ENCODE measurements at regions not wholly inside any gene's neighbourhood (a gene's known extent, or its start where the extent isn't known, plus 50 kb on each side); places are given as distances from the start of the nearest gene placed in this dataset.

GRCh38 chr2:120926463-120927264 is 191.0 kb downstream of the GLI2 start:
- no peaks in the 10 kb centered on the region for H3K9me2 ChIP-seq (ENCODE audit: insufficient read depth)
- RAD21 ChIA-PET (ENCODE audit: low non-redundant PET in 1 of 2, low total read pairs in 2 of 2, uncharacterized antibody in 2 of 2, unreplicated experiment in 2 of 2) = no interaction called here
- TF ChIP-seq EZH2phosphoT487 (IDR thresholded peaks at IDR 0.05; ENCODE audit: borderline replicate concordance) (no peak), RAD21 (IDR thresholded peaks at IDR 0.05; ENCODE audit: low read depth) (no peak)
- H3K36me3 ChIP-seq (ENCODE audit: control insufficient read depth in 1 of 2, insufficient read depth in 2 of 2, low read length in 2 of 2) = no peaks in the 10 kb centered on the region
- H3K4me3 ChIP-seq (replicated peaks in 1 of 2; ENCODE audit: low read depth in 1 of 2, low read length in 2 of 2) = no peak overlapping the region
- ATAC-seq = no peak
- H3K27me3 ChIP-seq (ENCODE audit: insufficient read depth, low read length) = no peaks in the 10 kb centered on the region
- no peaks in the 10 kb centered on the region; a peak in 1 of 4 replicates for H3K9me3 ChIP-seq (ENCODE audit: control insufficient read depth in 1 of 2, insufficient read depth in 1 of 2, low read depth in 1 of 2, low read length in 2 of 2)
- H4K20me1 ChIP-seq (ENCODE audit: insufficient read depth) = no peaks in the 10 kb centered on the region
- intact Hi-C loops (cut with micrococcal nuclease) = no loop called here
- CTCF ChIA-PET = no interaction called here
- no peaks in the 10 kb centered on the region for H3K79me2 ChIP-seq (ENCODE audit: insufficient read depth, low read length)
- H3K9ac ChIP-seq (ENCODE audit: low read length) = no peak overlapping the region
- DNase-seq (ENCODE audit: low read depth, low spot score) = no peak
- POLR2A ChIA-PET = no interaction called here
- H3K4me1 ChIP-seq (ENCODE audit: control insufficient read depth in 1 of 2, insufficient read depth in 2 of 2, low read length in 2 of 2) = no peaks in the 10 kb centered on the region
- H3K27ac ChIP-seq (ENCODE audit: low read depth, low read length) = no peak overlapping the region
- BruUV-seq (replicated peaks) = no TSS peak
- H3K4me2 ChIP-seq (ENCODE audit: low read length) = no peak overlapping the region
- no peak overlapping the region for H2AFZ ChIP-seq (ENCODE audit: low read depth, low read length, poor library complexity, severe bottlenecking)

- H3K9me2 ChIP-seq (ENCODE audit: insufficient read depth) = no peaks in the 10 kb centered on the region
- H3K4me3 ChIP-seq (replicated peaks in 1 of 2; ENCODE audit: low read depth in 1 of 2, low read length in 2 of 2) = no peak overlapping the region
- CTCF ChIA-PET = no interaction called here
- H3K27me3 ChIP-seq (ENCODE audit: insufficient read depth, low read length) = no peaks in the 10 kb centered on the region
- DNase-seq (ENCODE audit: low read depth, low spot score) (no peak), ATAC-seq (no peak)
- RAD21 ChIA-PET (ENCODE audit: low non-redundant PET in 1 of 2, low total read pairs in 2 of 2, uncharacterized antibody in 2 of 2, unreplicated experiment in 2 of 2) = no interaction called here
- BruUV-seq (replicated peaks) = no TSS peak
- no peaks in the 10 kb centered on the region; a peak in 1 of 4 replicates for H3K9me3 ChIP-seq (ENCODE audit: control insufficient read depth in 1 of 2, insufficient read depth in 1 of 2, low read depth in 1 of 2, low read length in 2 of 2)
- TF ChIP-seq SRF (IDR thresholded peaks at IDR 0.05; ENCODE audit: low read depth) (no peak), RAD21 (IDR thresholded peaks at IDR 0.05; ENCODE audit: low read depth) (peak; percentile 12; the same call in 1 of the 2 replicates)
- no peaks in the 10 kb centered on the region for H3K36me3 ChIP-seq (ENCODE audit: control insufficient read depth in 1 of 2, insufficient read depth in 2 of 2, low read length in 2 of 2)
- intact Hi-C loops (cut with micrococcal nuclease) = no loop called here
- H3K79me2 ChIP-seq (ENCODE audit: insufficient read depth, low read length) = no peaks in the 10 kb centered on the region
- H3K9ac ChIP-seq (ENCODE audit: low read length) = no peak overlapping the region
- POLR2A ChIA-PET = no interaction called here
- no peaks in the 10 kb centered on the region for H3K4me1 ChIP-seq (ENCODE audit: control insufficient read depth in 1 of 2, insufficient read depth in 2 of 2, low read length in 2 of 2)
- no peak overlapping the region for H3K4me2 ChIP-seq (ENCODE audit: low read length)
- no peak overlapping the region for H3K27ac ChIP-seq (ENCODE audit: low read depth, low read length)
- no peak overlapping the region for H2AFZ ChIP-seq (ENCODE audit: low read depth, low read length, poor library complexity, severe bottlenecking)
- no peaks in the 10 kb centered on the region for H4K20me1 ChIP-seq (ENCODE audit: insufficient read depth)
These were observed 191.6 kb downstream of the GLI2 start for GRCh38 chr2:120927265-120927628.
